A549 (cell line): ENCODE measurements at regions not wholly inside any gene's neighbourhood (a gene's known extent, or its start where the extent isn't known, plus 50 kb on each side); places are given as distances from the start of the nearest gene placed in this dataset.

ENCODE experiments used
- ATAC-seq, 2 experiments: fragments of 200-7000 bp in 1 of 2; fragments of >200 bp in 1 of 2; cut with Nextera tagmentation in 1 of 2; cut with Tn5 transposase in 1 of 2; 3 replicates each; pipeline versions ENCODE4 v1.8.0 to v1.9.1; 2018 to 2020; ENCODE audit warnings: mild to moderate bottlenecking in 1 of 2, moderate library complexity in 1 of 2
- CTCF ChIA-PET: fragments of 300-600 bp; sonication (Branson Sonifier 250); formaldehyde crosslinking; extraction: SDS; loops from one replicate; lab custom pipeline; 2021; ENCODE audit warnings: antibody characterized with exemption, inconsistent platforms; lab: Yijun Ruan, JAX
- POLR2A ChIA-PET: fragments of 350-600 bp; formaldehyde crosslinking; extraction: SDS; loops from one replicate; lab custom pipeline; 2021; ENCODE audit warnings: antibody characterized with exemption, inconsistent platforms; lab: Yijun Ruan, JAX
- DNase-seq, 2 experiments: peaks; one replicate each; pipeline versions ENCODE4 v3.0.0 to v3.0.0-alpha.2; 2011 to 2016; ENCODE audit warnings: low read depth in 1 of 2, low spot score in 1 of 2
- FAIRE-seq: peaks from 2 replicates; lab custom pipeline; 2011; peaks lifted over from hg19 to GRCh38; lab: Jason Lieb, UNC
- H3K27ac ChIP-seq, 2 experiments: fragments of >200 bp; sonication (Bioruptor Twin); formaldehyde crosslinking; 3 replicates each; pipeline ENCODE4 v1.5.1; 2016 to 2017
- H3K4me1 ChIP-seq: fragments of >200 bp; sonication (Bioruptor Twin); formaldehyde crosslinking; 3 replicates; pipeline ENCODE4 v1.6.1; 2016
- H3K4me2 ChIP-seq: fragments of >200 bp; sonication (Bioruptor Twin); formaldehyde crosslinking; 3 replicates; pipeline ENCODE4 v1.6.1; 2016
- H3K4me3 ChIP-seq: fragments of >200 bp; sonication (Bioruptor Twin); formaldehyde crosslinking; 3 replicates; pipeline ENCODE4 v1.5.1; 2016
- H3K9me3 ChIP-seq: fragments of >200 bp; sonication (Bioruptor Twin); formaldehyde crosslinking; 3 replicates; pipeline ENCODE4 v1.6.1; 2016
- CBX2 ChIP-seq: fragments of 200-600 bp; sonication (generic); IDR thresholded peaks from 2 replicates; pipeline ENCODE4 v1.6.1; 2016; ENCODE audit warnings: low read depth, mild to moderate bottlenecking, borderline replicate concordance
- CTCF ChIP-seq: fragments of >200 bp; sonication (Bioruptor Twin); formaldehyde crosslinking; IDR thresholded peaks from 3 replicates; pipeline ENCODE4 v1.5.1; 2016
- EHF ChIP-seq: fragments of 250-450 bp; sonication (Bioruptor Pico); IDR thresholded peaks from 2 replicates; pipeline ENCODE4 v1.5.0; 2020; ENCODE audit warnings: mild to moderate bottlenecking
- EHMT2 ChIP-seq: fragments of 200-600 bp; sonication (generic); IDR thresholded peaks from 2 replicates; pipeline ENCODE4 v1.6.1; 2016; ENCODE audit warnings: antibody characterized with exemption, low read depth, mild to moderate bottlenecking, moderate library complexity
- FOSL2 ChIP-seq, 2 experiments: fragments of 450-650 bp in 1 of 2; fragments of >200 bp in 1 of 2; sonication (Bioruptor Twin) in 1 of 2; formaldehyde crosslinking; IDR thresholded peaks; 2 replicates each; pipeline versions ENCODE4 v1.5.0 to v1.6.1; 2016 to 2020; ENCODE audit warnings: mild to moderate bottlenecking in 1 of 2, moderate library complexity in 1 of 2
- GATA3 ChIP-seq: IDR thresholded peaks from 2 replicates; pipeline ENCODE4 v1.6.1; 2012; ENCODE audit warnings: borderline replicate concordance
- HDAC2 ChIP-seq: fragments of 200-600 bp; sonication (generic); IDR thresholded peaks from 2 replicates; pipeline ENCODE4 v1.6.1; 2016
- HEYL ChIP-seq: fragments of 250-450 bp; sonication (Bioruptor Pico); IDR thresholded peaks from 2 replicates; pipeline ENCODE4 v1.8.0; 2021; ENCODE audit warnings: mild to moderate bottlenecking, moderate library complexity
- HMGXB4 ChIP-seq: fragments of 250-450 bp; sonication (Bioruptor Pico); IDR thresholded peaks from 2 replicates; pipeline ENCODE4 v1.5.0; 2021; ENCODE audit warnings: mild to moderate bottlenecking, moderate library complexity, borderline replicate concordance
- JUNB ChIP-seq: fragments of >200 bp; sonication (Bioruptor Twin); formaldehyde crosslinking; IDR thresholded peaks from 2 replicates; pipeline ENCODE4 v1.6.1; 2016
- KDM1A ChIP-seq: fragments of 200-600 bp; sonication (generic); IDR thresholded peaks from 2 replicates; pipeline ENCODE4 v1.6.1; 2016; ENCODE audit warnings: low read depth, mild to moderate bottlenecking
- MAFK ChIP-seq: fragments of 450-650 bp; IDR thresholded peaks from 2 replicates; pipeline ENCODE4 v1.6.1; 2014; ENCODE audit not compliant: partially characterized antibody
- MYC ChIP-seq: IDR thresholded peaks from 2 replicates; pipeline ENCODE4 v1.6.1; 2012; ENCODE audit warnings: mild to moderate bottlenecking, inconsistent platforms, low read length, improper control_type of control experiment, borderline replicate concordance
- PHF8 ChIP-seq: fragments of 200-600 bp; sonication (generic); IDR thresholded peaks from 2 replicates; pipeline ENCODE4 v1.6.1; 2016; ENCODE audit warnings: low read depth, mild to moderate bottlenecking, antibody characterized with exemption, moderate library complexity, borderline replicate concordance
- POLR2A ChIP-seq: IDR thresholded peaks from 2 replicates; pipeline ENCODE4 v1.6.1; 2012; ENCODE audit warnings: mild to moderate bottlenecking, low read length
- POLR2AphosphoS2 ChIP-seq: conservative IDR thresholded peaks from 2 replicates; pipeline ENCODE4 v1.6.1; 2012; ENCODE audit warnings: low read length, improper control_type of control experiment, inconsistent platforms
- RNF2 ChIP-seq: fragments of 200-600 bp; sonication (generic); IDR thresholded peaks from 2 replicates; pipeline ENCODE4 v1.6.1; 2016; ENCODE audit warnings: low read depth, mild to moderate bottlenecking, antibody characterized with exemption, moderate library complexity, borderline replicate concordance
- TP53 ChIP-seq: fragments of 250-450 bp; sonication (Bioruptor Pico); IDR thresholded peaks from 2 replicates; pipeline ENCODE4 v1.5.0; 2021; ENCODE audit warnings: mild to moderate bottlenecking, moderate library complexity
- ZNF302 ChIP-seq: fragments of 250-450 bp; sonication (Bioruptor Pico); IDR thresholded peaks from 2 replicates; pipeline ENCODE4 v1.9.0; 2021; ENCODE audit warnings: inconsistent platforms, mild to moderate bottlenecking, moderate library complexity
- WGBS: methylation state at CpG from one replicate; pipeline ENCODE4 v1.1.6; 2017; ENCODE audit errors: missing lambda C conversion rate; 5-methylcytosine and 5-hydroxymethylcytosine counted together
- TF ChIP-seq, protein P1 (sequence below): fragments of 200-600 bp; sonication (generic); IDR thresholded peaks from 2 replicates; pipeline ENCODE4 v1.6.1; 2016; ENCODE audit warnings: antibody characterized with exemption, mild to moderate bottlenecking, moderate library complexity
- TF ChIP-seq, protein P2 (sequence below): fragments of 250-450 bp; sonication (Bioruptor Pico); IDR thresholded peaks from 2 replicates; pipeline ENCODE4 v1.5.0; 2020; ENCODE audit warnings: low read depth, mild to moderate bottlenecking, moderate library complexity
- TF ChIP-seq, protein P3 (sequence below): IDR thresholded peaks from 2 replicates; pipeline ENCODE4 v1.6.1; 2012; ENCODE audit warnings: low read depth, borderline replicate concordance

- FAIRE-seq: no peak
- TF ChIP-seq ZNF302 (CRISPR knock-in tag): no peak
- TF ChIP-seq HMGXB4: no peak
- TF ChIP-seq MYC: no peak
- TF ChIP-seq CBX2: no peak
- no peak for TF ChIP-seq RNF2
- no peak for TF ChIP-seq CTCF
- TF ChIP-seq HDAC2: no peak
- no peak for TF ChIP-seq JUNB
- no peak for TF ChIP-seq EHMT2
- TF ChIP-seq EHF: no peak
- TF ChIP-seq HEYL: no peak
- no peak for TF ChIP-seq TP53 (CRISPR knock-in tag)
- WGBS: 4% methylated on average over 3 of the region's 3 CpGs
- H3K4me1 ChIP-seq: no peaks in the 10 kb centered on the region
- no peak overlapping the region for H3K27ac ChIP-seq
- ChIA-PET POLR2A (no interaction called here), CTCF (no interaction called here)
- no peak for DNase-seq
- H3K9me3 ChIP-seq: no peaks in the 10 kb centered on the region
- ATAC-seq: no peak
- H3K4me2 ChIP-seq: no peak overlapping the region
- H3K4me3 ChIP-seq: no peak overlapping the region
These were observed 73.8 kb downstream of the SLC25A46 start for GRCh38 chr5:110812639-110813038.

DNA sequence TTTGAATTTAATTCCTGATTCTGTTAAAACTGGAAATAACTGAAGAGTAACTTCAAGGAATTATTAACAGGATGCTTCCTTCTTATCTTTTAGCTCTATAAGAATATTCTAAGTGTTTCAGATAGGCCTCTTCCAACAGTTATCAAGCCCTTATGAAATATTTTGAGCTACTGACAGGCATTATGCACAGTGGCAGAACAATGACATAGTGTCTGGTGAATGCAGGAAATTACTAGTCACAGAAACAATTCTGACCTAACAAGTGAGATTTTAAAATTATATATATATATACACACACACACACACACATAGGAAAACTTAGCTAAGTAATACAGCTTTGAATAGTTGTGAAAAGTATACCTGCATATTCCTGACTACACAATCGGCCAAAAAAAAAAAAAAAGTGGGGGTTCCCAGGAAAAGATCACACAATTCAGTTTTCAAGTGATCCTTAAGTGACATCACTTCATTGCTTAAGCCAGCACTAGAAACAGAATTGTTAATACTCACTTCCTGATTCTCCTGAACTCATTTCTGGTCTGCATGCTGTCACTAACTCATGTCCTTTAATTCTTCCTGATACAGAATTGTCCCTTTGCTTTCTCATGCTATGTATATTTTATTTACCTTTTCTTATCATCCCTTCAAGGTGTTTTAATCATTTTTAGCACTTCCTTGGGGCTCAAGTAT, 77.3 kb downstream of the SLC25A46 start:
- POLR2A ChIA-PET: no interaction called here
- ATAC-seq: no peak

GRCh38 chr5:110817459-110817858, 78.7 kb downstream of the SLC25A46 start:
- TF ChIP-seq, protein P1, sequence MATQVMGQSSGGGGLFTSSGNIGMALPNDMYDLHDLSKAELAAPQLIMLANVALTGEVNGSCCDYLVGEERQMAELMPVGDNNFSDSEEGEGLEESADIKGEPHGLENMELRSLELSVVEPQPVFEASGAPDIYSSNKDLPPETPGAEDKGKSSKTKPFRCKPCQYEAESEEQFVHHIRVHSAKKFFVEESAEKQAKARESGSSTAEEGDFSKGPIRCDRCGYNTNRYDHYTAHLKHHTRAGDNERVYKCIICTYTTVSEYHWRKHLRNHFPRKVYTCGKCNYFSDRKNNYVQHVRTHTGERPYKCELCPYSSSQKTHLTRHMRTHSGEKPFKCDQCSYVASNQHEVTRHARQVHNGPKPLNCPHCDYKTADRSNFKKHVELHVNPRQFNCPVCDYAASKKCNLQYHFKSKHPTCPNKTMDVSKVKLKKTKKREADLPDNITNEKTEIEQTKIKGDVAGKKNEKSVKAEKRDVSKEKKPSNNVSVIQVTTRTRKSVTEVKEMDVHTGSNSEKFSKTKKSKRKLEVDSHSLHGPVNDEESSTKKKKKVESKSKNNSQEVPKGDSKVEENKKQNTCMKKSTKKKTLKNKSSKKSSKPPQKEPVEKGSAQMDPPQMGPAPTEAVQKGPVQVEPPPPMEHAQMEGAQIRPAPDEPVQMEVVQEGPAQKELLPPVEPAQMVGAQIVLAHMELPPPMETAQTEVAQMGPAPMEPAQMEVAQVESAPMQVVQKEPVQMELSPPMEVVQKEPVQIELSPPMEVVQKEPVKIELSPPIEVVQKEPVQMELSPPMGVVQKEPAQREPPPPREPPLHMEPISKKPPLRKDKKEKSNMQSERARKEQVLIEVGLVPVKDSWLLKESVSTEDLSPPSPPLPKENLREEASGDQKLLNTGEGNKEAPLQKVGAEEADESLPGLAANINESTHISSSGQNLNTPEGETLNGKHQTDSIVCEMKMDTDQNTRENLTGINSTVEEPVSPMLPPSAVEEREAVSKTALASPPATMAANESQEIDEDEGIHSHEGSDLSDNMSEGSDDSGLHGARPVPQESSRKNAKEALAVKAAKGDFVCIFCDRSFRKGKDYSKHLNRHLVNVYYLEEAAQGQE: no peak
- no peak for TF ChIP-seq POLR2AphosphoS2
- TF ChIP-seq POLR2A: no peak
- no peak for TF ChIP-seq HDAC2
- TF ChIP-seq KDM1A: no peak
- TF ChIP-seq PHF8: no peak
- TF ChIP-seq CBX2: no peak
- TF ChIP-seq, protein P2, sequence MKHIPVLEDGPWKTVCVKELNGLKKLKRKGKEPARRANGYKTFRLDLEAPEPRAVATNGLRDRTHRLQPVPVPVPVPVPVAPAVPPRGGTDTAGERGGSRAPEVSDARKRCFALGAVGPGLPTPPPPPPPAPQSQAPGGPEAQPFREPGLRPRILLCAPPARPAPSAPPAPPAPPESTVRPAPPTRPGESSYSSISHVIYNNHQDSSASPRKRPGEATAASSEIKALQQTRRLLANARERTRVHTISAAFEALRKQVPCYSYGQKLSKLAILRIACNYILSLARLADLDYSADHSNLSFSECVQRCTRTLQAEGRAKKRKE (CRISPR knock-in tag): no peak
- TF ChIP-seq FOSL2 (IDR thresholded peaks at IDR 0.05): no peak
- TF ChIP-seq FOSL2 (CRISPR knock-in tag; IDR thresholded peaks at IDR 0.05): no peak
- TF ChIP-seq MAFK: no peak
- TF ChIP-seq, all 56 proteins: peak for 0
- Histone ChIP-seq H3K4me3 (no peak overlapping the region), H3K27ac (no peak overlapping the region), H3K4me1 (no peaks in the 10 kb centered on the region), H3K9me3 (no peaks in the 10 kb centered on the region), H3K4me2 (0 out of 3 replicates have a peak overlapping the region, but pooled peaks have one; percentile 2)
- no peak for ATAC-seq
- 43% methylated on average over 7 of the region's 7 CpGs for whole genome bisulfite sequencing
- no peak for DNase-seq
- FAIRE-seq: no peak
- POLR2A ChIA-PET: no interaction called here
- CTCF ChIA-PET: no interaction called here

More for the DNA sequence above, 77.3 kb downstream of the SLC25A46 start:
- Histone ChIP-seq H3K4me2 (no peak overlapping the region), H3K4me1 (no peaks in the 10 kb centered on the region), H3K4me3 (no peak overlapping the region), H3K9me3 (no peaks in the 10 kb centered on the region), H3K27ac (no peak overlapping the region)
- TF ChIP-seq GATA3: no peak
- TF ChIP-seq, protein P3, sequence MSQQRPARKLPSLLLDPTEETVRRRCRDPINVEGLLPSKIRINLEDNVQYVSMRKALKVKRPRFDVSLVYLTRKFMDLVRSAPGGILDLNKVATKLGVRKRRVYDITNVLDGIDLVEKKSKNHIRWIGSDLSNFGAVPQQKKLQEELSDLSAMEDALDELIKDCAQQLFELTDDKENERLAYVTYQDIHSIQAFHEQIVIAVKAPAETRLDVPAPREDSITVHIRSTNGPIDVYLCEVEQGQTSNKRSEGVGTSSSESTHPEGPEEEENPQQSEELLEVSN: no peak
- FAIRE-seq (no peak), DNase-seq (no peak)
- 4% methylated on average over 1 of the region's 1 CpG for WGBS
- CTCF ChIA-PET: no interaction called here
